Astrocyte (in vitro differentiated cells and primary cell): ENCODE measurements at regions not wholly inside any gene's neighbourhood (a gene's known extent, or its start where the extent isn't known, plus 50 kb on each side); places are given as distances from the start of the nearest gene placed in this dataset.

Source experiments
- DNase-seq: peaks from one replicate; pipeline ENCODE4 v3.0.0-alpha.2; 2010; ENCODE audit warnings: low read depth
- FAIRE-seq: peaks from 2 replicates; lab custom pipeline; 2011; peaks lifted over from hg19 to GRCh38; lab: Jason Lieb, UNC
- H2AFZ ChIP-seq: 2 replicates; pipeline ENCODE4 v1.6.0; 2012; ENCODE audit warnings: low read depth, low read length, inconsistent platforms
- H3K27ac ChIP-seq: 2 replicates; pipeline ENCODE4 v1.5.1; 2011; ENCODE audit warnings: low read depth, low read length, inconsistent platforms
- H3K27me3 ChIP-seq: 2 replicates; pipeline ENCODE4 v1.6.0; 2011; ENCODE audit warnings: low read length, inconsistent platforms; ENCODE audit not compliant: insufficient read depth
- H3K36me3 ChIP-seq: 2 replicates; pipeline ENCODE4 v1.5.1; 2011; ENCODE audit warnings: low read length, inconsistent platforms; ENCODE audit not compliant: insufficient read depth
- H3K4me1 ChIP-seq: 2 replicates; pipeline ENCODE4 v1.5.1; 2011; ENCODE audit warnings: low read length, inconsistent platforms; ENCODE audit not compliant: insufficient read depth
- H3K4me2 ChIP-seq: 2 replicates; pipeline ENCODE4 v1.6.0; 2012; ENCODE audit warnings: low read length, inconsistent platforms
- H3K4me3 ChIP-seq: 2 replicates; pipeline ENCODE4 v1.5.1; 2011; ENCODE audit warnings: low read depth, mild to moderate bottlenecking, low read length, inconsistent platforms; ENCODE audit not compliant: insufficient read depth
- H3K79me2 ChIP-seq: 2 replicates; pipeline ENCODE4 v1.6.0; 2012; ENCODE audit warnings: mild to moderate bottlenecking, low read length, inconsistent platforms; ENCODE audit not compliant: insufficient read depth
- H3K9ac ChIP-seq: 2 replicates; pipeline ENCODE4 v1.6.0; 2012; ENCODE audit warnings: mild to moderate bottlenecking, low read length, inconsistent platforms
- H3K9me3 ChIP-seq: 2 replicates; pipeline ENCODE4 v1.5.1; 2012; ENCODE audit warnings: low read depth, mild to moderate bottlenecking, low read length, inconsistent platforms; ENCODE audit not compliant: insufficient read depth
- H4K20me1 ChIP-seq: 2 replicates; pipeline ENCODE4 v1.6.0; 2012; ENCODE audit warnings: low read length, inconsistent platforms; ENCODE audit not compliant: insufficient read depth
- H3K27ac Mint-ChIP-seq: one replicate; pipeline ENCODE4 v1.8.0; 2021; ENCODE audit warnings: mild to moderate bottlenecking, mixed read lengths; ENCODE audit not compliant: unreplicated experiment
- H3K27me3 Mint-ChIP-seq: one replicate; pipeline ENCODE4 v1.8.0; 2021; ENCODE audit warnings: low read depth, mixed read lengths; ENCODE audit not compliant: unreplicated experiment
- H3K36me3 Mint-ChIP-seq: one replicate; pipeline ENCODE4 v1.8.0; 2021; ENCODE audit warnings: low read depth, mixed read lengths; ENCODE audit not compliant: unreplicated experiment
- H3K4me1 Mint-ChIP-seq: one replicate; pipeline ENCODE4 v1.8.0; 2021; ENCODE audit warnings: low read depth, mixed read lengths; ENCODE audit not compliant: unreplicated experiment
- H3K4me3 Mint-ChIP-seq: one replicate; pipeline ENCODE4 v1.8.0; 2021; ENCODE audit warnings: mild to moderate bottlenecking, moderate library complexity, mixed read lengths; ENCODE audit not compliant: unreplicated experiment
- H3K9me3 Mint-ChIP-seq: one replicate; pipeline ENCODE4 v1.8.0; 2021; ENCODE audit warnings: mild to moderate bottlenecking, mixed read lengths; ENCODE audit not compliant: unreplicated experiment
- CTCF ChIP-seq: IDR thresholded peaks from 2 replicates; pipeline ENCODE4 v1.5.1; 2011; ENCODE audit warnings: low read depth, mild to moderate bottlenecking, inconsistent platforms, low read length, moderate library complexity; ENCODE audit not compliant: insufficient read depth
- EZH2 ChIP-seq: IDR thresholded peaks from 2 replicates; pipeline ENCODE4 v1.6.1; 2012; ENCODE audit warnings: mild to moderate bottlenecking, low read length, inconsistent platforms; ENCODE audit not compliant: insufficient read depth

- no peak overlapping the region for H3K4me2 ChIP-seq
- H3K79me2 ChIP-seq, result no peaks in the 10 kb centered on the region
- H3K27me3 Mint-ChIP-seq, result peaks cover 4% of the 10 kb centered on the region
- peaks cover 9% of the 10 kb centered on the region for H3K9me3 Mint-ChIP-seq
- H3K4me1 ChIP-seq, result no peaks in the 10 kb centered on the region
- no peak overlapping the region for H3K4me3 Mint-ChIP-seq
- FAIRE-seq, result peak; percentile 13
- no peak for DNase-seq
- no peak overlapping the region for H3K27ac Mint-ChIP-seq
- peaks cover 14% of the 10 kb centered on the region for H3K27me3 ChIP-seq
- no peak overlapping the region for H3K27ac ChIP-seq
- H4K20me1 ChIP-seq, result no peaks in the 10 kb centered on the region
- no peaks in the 10 kb centered on the region for H3K36me3 Mint-ChIP-seq
- H3K4me3 ChIP-seq, result no peak overlapping the region
- H3K4me1 Mint-ChIP-seq, result no peaks in the 10 kb centered on the region
- H3K9ac ChIP-seq, result no peak overlapping the region
- H2AFZ ChIP-seq, result no peak overlapping the region
- no peaks in the 10 kb centered on the region for H3K36me3 ChIP-seq
- TF ChIP-seq CTCF (no peak), EZH2 (no peak)
- no peaks in the 10 kb centered on the region for H3K9me3 ChIP-seq
Measured at GRCh38 chr10:113434950-113435349, 117.9 kb upstream of the HABP2 start.

- no peaks in the 10 kb centered on the region for H4K20me1 ChIP-seq
Measured at GRCh38 chr10:113435881-113436280, 117.0 kb upstream of the HABP2 start.

More at GRCh38 chr10:113435881-113436280, 117.0 kb upstream of the HABP2 start:
- H3K4me3 ChIP-seq, result no peak overlapping the region
- no peak overlapping the region for H3K27ac Mint-ChIP-seq
- H3K4me3 Mint-ChIP-seq, result no peak overlapping the region
- peaks cover 14% of the 10 kb centered on the region for H3K27me3 ChIP-seq
- no peak overlapping the region for H3K9ac ChIP-seq
- H3K4me1 Mint-ChIP-seq, result no peaks in the 10 kb centered on the region
- no peaks in the 10 kb centered on the region for H3K36me3 ChIP-seq
- no peak for TF ChIP-seq CTCF
- TF ChIP-seq EZH2, result no peak
- FAIRE-seq, result no peak
- H3K4me1 ChIP-seq, result no peaks in the 10 kb centered on the region
- no peak overlapping the region for H2AFZ ChIP-seq
- peaks cover 4% of the 10 kb centered on the region for H3K27me3 Mint-ChIP-seq
- H3K9me3 Mint-ChIP-seq, result peaks cover 6% of the 10 kb centered on the region
- no peaks in the 10 kb centered on the region for H3K9me3 ChIP-seq
- no peaks in the 10 kb centered on the region for H3K36me3 Mint-ChIP-seq
- H3K27ac ChIP-seq, result no peak overlapping the region
- no peak for DNase-seq
- no peaks in the 10 kb centered on the region for H3K79me2 ChIP-seq
- H3K4me2 ChIP-seq, result no peak overlapping the region
